Fibroblast of skin of left quadriceps (primary cell): ENCODE measurements at regions not wholly inside any gene's neighbourhood (a gene's known extent, or its start where the extent isn't known, plus 50 kb on each side); places are given as distances from the start of the nearest gene placed in this dataset.

Experiments
- DNase-seq, 2 experiments: peaks; one replicate each; pipeline ENCODE4 v3.0.0-alpha.2; 2013; ENCODE audit warnings: low read depth in 2 of 2

GRCh38 chr1:60133000-60133673 lies 59.6 kb upstream of the C1orf87 start:
- DNase-seq = peak; percentile 88 to 89

DNA sequence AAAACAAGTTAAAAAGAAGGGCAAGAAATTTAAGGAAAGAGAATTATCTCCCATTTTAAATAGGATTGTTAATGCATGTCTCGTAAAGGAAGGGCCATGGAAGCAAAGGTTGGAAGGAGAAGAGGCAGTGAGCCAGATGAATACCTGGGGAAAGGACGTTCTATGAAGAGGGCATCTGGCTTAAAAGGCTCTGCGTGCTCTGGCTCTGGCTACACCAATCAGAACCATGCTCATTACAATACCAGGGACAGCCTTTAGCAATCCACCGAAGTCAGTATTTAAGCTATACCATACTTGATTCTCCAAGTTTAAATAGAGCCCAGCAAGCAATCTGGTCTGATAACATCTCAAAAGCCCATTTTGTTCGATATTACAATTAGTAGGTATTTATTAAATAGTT lies 58.5 kb upstream of the C1orf87 start:
- no peak for DNase-seq

DNA sequence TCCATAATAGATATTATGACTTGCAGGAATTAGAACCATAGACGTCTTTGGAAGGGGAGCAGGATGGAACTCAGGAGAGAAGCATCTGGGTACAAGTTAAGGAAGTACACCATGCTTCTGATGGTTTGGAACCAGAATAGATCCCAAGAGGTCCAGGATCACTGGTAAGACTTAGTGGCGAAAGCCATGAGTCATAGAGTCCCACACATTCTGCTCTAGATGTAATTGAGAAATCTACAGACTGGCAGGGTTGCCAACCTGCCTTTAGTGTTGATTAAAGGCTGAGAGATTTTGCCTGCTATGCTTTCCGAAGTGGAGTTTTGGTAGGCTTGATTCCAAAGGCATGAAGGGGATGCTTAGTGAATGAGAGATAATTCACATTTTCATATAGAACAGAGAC lies 57.1 kb upstream of the C1orf87 start:
- no peak for DNase-seq

GRCh38 chr1:60129911-60130310 lies 56.3 kb upstream of the C1orf87 start:
- DNase-seq = peak; percentile 22 to 26

- DNase-seq = no peak
Measured at GRCh38 chr1:60126723-60127122, 53.2 kb upstream of the C1orf87 start.
